ENCODE measurements at regions not wholly inside any gene's neighbourhood (a gene's known extent, or its start where the extent isn't known, plus 50 kb on each side); places are given as distances from the start of the nearest gene placed in this dataset.

- H3K27me3 Mint-ChIP-seq (ENCODE audit: low read depth), result no peaks in the 10 kb centered on the region
- no CpG with 5 or more reads among the region's 1 CpG for WGBS (ENCODE audit: extremely low coverage, insufficient read length, low lambda C conversion rate)
- Histone ChIP-seq H2BK15ac (ENCODE audit: low read depth, low read length) (no peak overlapping the region), H3K14ac (ENCODE audit: insufficient read depth, low read length) (no peak overlapping the region), H3K4ac (ENCODE audit: low read depth, low read length) (no peak overlapping the region), H3K23me2 (ENCODE audit: insufficient read length, low read depth, low read length, poor library complexity, severe bottlenecking) (no peaks in the 10 kb centered on the region), H2BK12ac (ENCODE audit: insufficient read length, low read depth, low read length) (no peak overlapping the region), H2AFZ (ENCODE audit: low read length) (no peak overlapping the region), H3T11ph (ENCODE audit: low read length) (no peak overlapping the region), H2BK20ac (ENCODE audit: low read depth, low read length, poor library complexity, severe bottlenecking) (no peak overlapping the region), H4K5ac (ENCODE audit: insufficient read length, low read depth, low read length) (no peak overlapping the region), H3K9me3 (ENCODE audit: control insufficient read depth, low read depth, low read length) (no peaks in the 10 kb centered on the region), H2BK5ac (ENCODE audit: insufficient read length, low read length) (no peak overlapping the region), H3K56ac (ENCODE audit: insufficient read length, low read depth, low read length) (no peak overlapping the region), H3K27ac (ENCODE audit: insufficient read length, low read depth, low read length) (no peak overlapping the region), H3K27me3 (ENCODE audit: insufficient read depth, low read length) (no peaks in the 10 kb centered on the region), H4K8ac (replicated peaks; ENCODE audit: insufficient read length, low read depth, low read length) (no peak overlapping the region), H2BK120ac (ENCODE audit: low read depth, low read length, poor library complexity, severe bottlenecking) (no peak overlapping the region), H3K18ac (ENCODE audit: insufficient read length, low read depth, low read length) (no peak overlapping the region), H4K91ac (ENCODE audit: insufficient read length, low read depth, low read length) (no peak overlapping the region), H4K20me1 (ENCODE audit: control insufficient read depth, insufficient read depth, insufficient read length) (no peaks in the 10 kb centered on the region), H3K9ac (ENCODE audit: extremely low read depth, insufficient read length, low read length) (no peak overlapping the region), H3K79me2 (ENCODE audit: insufficient read depth, low read length) (no peaks in the 10 kb centered on the region), H3K23ac (ENCODE audit: insufficient read length, low read depth, low read length) (no peak overlapping the region), H3K4me1 (ENCODE audit: insufficient read depth, low read length) (no peaks in the 10 kb centered on the region), H3K4me2 (ENCODE audit: insufficient read depth, insufficient read length, low read length) (no peak overlapping the region), H3K79me1 (ENCODE audit: insufficient read depth, low read depth, low read length, poor library complexity, severe bottlenecking) (no peaks in the 10 kb centered on the region), H2AK5ac (ENCODE audit: insufficient read length, low read length) (no peak overlapping the region)
- peaks cover 19 to 42% (median 25%) of the 10 kb centered on the region in 3 experiments for H3K36me3 Mint-ChIP-seq (ENCODE audit: insufficient read depth in 1 of 3, low read depth in 3 of 3)
- H3K4me3 Mint-ChIP-seq, result no peak overlapping the region
- DNase-seq, result no peak
- H3K27ac Mint-ChIP-seq, result no peak overlapping the region
- peaks cover 33% of the 10 kb centered on the region in 2 experiments for H3K9me3 Mint-ChIP-seq
- TF ChIP-seq CTCF (conservative IDR thresholded peaks at IDR 0.05), result peak; percentile 56; the same call in 2 of the 3 replicates
- H3K4me1 Mint-ChIP-seq, result no peaks in the 10 kb centered on the region
Measured at GRCh38 chr9:82101475-82101874, 112.9 kb downstream of the SPATA31D1 start.
